ENCODE measurements at regions not wholly inside any gene's neighbourhood (a gene's known extent, or its start where the extent isn't known, plus 50 kb on each side); places are given as distances from the start of the nearest gene placed in this dataset.

DNA sequence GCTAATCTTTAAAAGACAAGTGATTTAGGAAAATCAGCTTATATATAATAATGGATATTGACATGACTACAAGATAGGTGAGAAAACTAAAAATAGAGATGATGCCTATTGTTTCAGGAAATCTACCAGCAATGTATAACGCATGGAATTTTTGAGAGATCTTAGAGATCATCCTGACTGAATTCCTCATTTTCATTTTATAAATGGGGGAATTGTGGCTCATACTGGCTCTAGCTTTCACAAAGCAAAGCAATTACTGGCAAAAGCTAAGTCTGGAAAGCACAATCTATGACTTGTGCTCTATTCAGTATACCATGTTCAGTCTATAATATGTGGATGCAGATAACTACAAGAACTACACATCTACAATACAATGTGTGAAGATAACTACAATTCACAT lies 51.9 kb upstream of the FANCL start:
- TF ChIP-seq TCF4 (CRISPR knock-in tag; IDR thresholded peaks at IDR 0.05; ENCODE audit: borderline replicate concordance) (no peak), RARB (CRISPR knock-in tag; IDR thresholded peaks at IDR 0.05) (no peak), TOX (CRISPR knock-in tag; IDR thresholded peaks at IDR 0.05; ENCODE audit: borderline replicate concordance) (no peak), OSR1 (CRISPR knock-in tag; IDR thresholded peaks at IDR 0.05) (no peak), CSDC2 (CRISPR knock-in tag; IDR thresholded peaks at IDR 0.05) (no peak)
- TF ChIP-seq, protein P1, sequence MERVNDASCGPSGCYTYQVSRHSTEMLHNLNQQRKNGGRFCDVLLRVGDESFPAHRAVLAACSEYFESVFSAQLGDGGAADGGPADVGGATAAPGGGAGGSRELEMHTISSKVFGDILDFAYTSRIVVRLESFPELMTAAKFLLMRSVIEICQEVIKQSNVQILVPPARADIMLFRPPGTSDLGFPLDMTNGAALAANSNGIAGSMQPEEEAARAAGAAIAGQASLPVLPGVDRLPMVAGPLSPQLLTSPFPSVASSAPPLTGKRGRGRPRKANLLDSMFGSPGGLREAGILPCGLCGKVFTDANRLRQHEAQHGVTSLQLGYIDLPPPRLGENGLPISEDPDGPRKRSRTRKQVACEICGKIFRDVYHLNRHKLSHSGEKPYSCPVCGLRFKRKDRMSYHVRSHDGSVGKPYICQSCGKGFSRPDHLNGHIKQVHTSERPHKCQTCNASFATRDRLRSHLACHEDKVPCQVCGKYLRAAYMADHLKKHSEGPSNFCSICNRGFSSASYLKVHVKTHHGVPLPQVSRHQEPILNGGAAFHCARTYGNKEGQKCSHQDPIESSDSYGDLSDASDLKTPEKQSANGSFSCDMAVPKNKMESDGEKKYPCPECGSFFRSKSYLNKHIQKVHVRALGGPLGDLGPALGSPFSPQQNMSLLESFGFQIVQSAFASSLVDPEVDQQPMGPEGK (CRISPR knock-in tag; IDR thresholded peaks at IDR 0.05; ENCODE audit: borderline replicate concordance), result no peak
